ENCODE measurements at regions not wholly inside any gene's neighbourhood (a gene's known extent, or its start where the extent isn't known, plus 50 kb on each side); places are given as distances from the start of the nearest gene placed in this dataset.
"Not testable (repeated sequence)": the region's sequence is repeated elsewhere in the genome, so short reads cannot be mapped to it uniquely, and the experiment has no call there.

GRCh38 chr14:35174342-35174741, 52.0 kb downstream of the PRORP start:
- DNase-seq: no peak

- no peak for DNase-seq
These were observed 57.8 kb downstream of the PRORP start for GRCh38 chr14:35180179-35180578.

- not testable (repeated sequence) for DNase-seq
These were observed 62.5 kb downstream of the PRORP start for GRCh38 chr14:35184891-35185290.

GRCh38 chr14:35189422-35189821, 67.1 kb downstream of the PRORP start:
- no peak for DNase-seq

GRCh38 chr14:35193161-35193560, 70.8 kb downstream of the PRORP start:
- no peak for DNase-seq

- DNase-seq: not testable (repeated sequence)
These were observed 71.8 kb downstream of the PRORP start for GRCh38 chr14:35194183-35194582.

- DNase-seq: no peak
These were observed 74.2 kb downstream of the PRORP start for GRCh38 chr14:35196571-35196970.

- DNase-seq: no peak
These were observed 74.7 kb downstream of the PRORP start for GRCh38 chr14:35197015-35197414.

- no peak for DNase-seq
These were observed 78.7 kb downstream of the PRORP start for GRCh38 chr14:35201066-35201465.

GRCh38 chr14:35202195-35202594, 79.8 kb downstream of the PRORP start:
- DNase-seq: no peak

- DNase-seq: peak; percentile 84
These were observed 83.4 kb downstream of the PRORP start for GRCh38 chr14:35205737-35206136.

- no peak for DNase-seq
These were observed 81.1 kb upstream of the PSMA6 start for GRCh38 chr14:35211067-35211466.

- no peak for DNase-seq
These were observed 79.6 kb upstream of the PSMA6 start for GRCh38 chr14:35212471-35213142.

- DNase-seq: no peak
These were observed 78.9 kb upstream of the PSMA6 start for GRCh38 chr14:35213143-35213788.

- DNase-seq: no peak
These were observed 78.3 kb upstream of the PSMA6 start for GRCh38 chr14:35213869-35214387.

GRCh38 chr14:35214402-35214801, 77.8 kb upstream of the PSMA6 start:
- DNase-seq: not testable (repeated sequence)

GRCh38 chr14:35215110-35215813, 76.9 kb upstream of the PSMA6 start:
- peak; percentile 22 for DNase-seq

GRCh38 chr14:35218176-35218575, 74.0 kb upstream of the PSMA6 start:
- not testable (repeated sequence) for DNase-seq

GRCh38 chr14:35218963-35219362, 73.2 kb upstream of the PSMA6 start:
- DNase-seq: no peak

GRCh38 chr14:35220027-35220676, 72.0 kb upstream of the PSMA6 start:
- DNase-seq: no peak

GRCh38 chr14:35220920-35221319, 71.3 kb upstream of the PSMA6 start:
- no peak for DNase-seq

GRCh38 chr14:35221462-35221861, 70.7 kb upstream of the PSMA6 start:
- no peak for DNase-seq

- DNase-seq: no peak
These were observed 69.9 kb upstream of the PSMA6 start for GRCh38 chr14:35222324-35222723.

All from NCI-H82 (cell line).